Bronchial epithelial cell (primary cell): ENCODE measurements at regions not wholly inside any gene's neighbourhood (a gene's known extent, or its start where the extent isn't known, plus 50 kb on each side); places are given as distances from the start of the nearest gene placed in this dataset.

ENCODE experiments used
- DNase-seq: peaks from one replicate; pipeline ENCODE4 v3.0.0-alpha.2; 2010; ENCODE audit warnings: low read depth
- FAIRE-seq: peaks from 2 replicates; lab custom pipeline; 2011; peaks lifted over from hg19 to GRCh38; lab: Jason Lieb, UNC
- H3K27me3 ChIP-seq: 2 replicates; pipeline ENCODE4 v1.5.1; 2011; ENCODE audit warnings: low read length; ENCODE audit not compliant: control insufficient read depth, insufficient read depth
- H3K36me3 ChIP-seq: 2 replicates; pipeline ENCODE4 v1.5.1; 2011; ENCODE audit warnings: low read length; ENCODE audit not compliant: control insufficient read depth, insufficient read depth
- H3K4me3 ChIP-seq: 2 replicates; pipeline ENCODE4 v1.5.1; 2011; ENCODE audit warnings: mild to moderate bottlenecking, low read depth, low read length, control low read depth
- CTCF ChIP-seq: IDR thresholded peaks from 2 replicates; pipeline ENCODE4 v1.5.1; 2011; ENCODE audit warnings: mild to moderate bottlenecking, moderate library complexity, low read length, control low read depth, inconsistent platforms; ENCODE audit not compliant: insufficient read depth, severe bottlenecking

GRCh38 chr5:88395264-88395663, 126.6 kb upstream of the TMEM161B start:
- Histone ChIP-seq H3K36me3 (no peaks in the 10 kb centered on the region), H3K27me3 (no peaks in the 10 kb centered on the region), H3K4me3 (no peak overlapping the region)
- FAIRE-seq (no peak), DNase-seq (no peak)
- TF ChIP-seq CTCF, result no peak

GRCh38 chr5:88394536-88395175, 126.0 kb upstream of the TMEM161B start:
- no peaks in the 10 kb centered on the region for H3K36me3 ChIP-seq
- DNase-seq, result no peak
- TF ChIP-seq CTCF, result no peak
- no peak for FAIRE-seq
- H3K27me3 ChIP-seq, result no peaks in the 10 kb centered on the region
- H3K4me3 ChIP-seq, result no peak overlapping the region

- Histone ChIP-seq H3K27me3 (no peaks in the 10 kb centered on the region), H3K4me3 (no peak overlapping the region), H3K36me3 (no peaks in the 10 kb centered on the region)
- TF ChIP-seq CTCF, result no peak
- FAIRE-seq (no peak), DNase-seq (no peak)
Observed at GRCh38 chr5:88393716-88394535, 125.3 kb upstream of the TMEM161B start.

- TF ChIP-seq CTCF, result no peak
- H3K36me3 ChIP-seq, result no peaks in the 10 kb centered on the region
- H3K4me3 ChIP-seq, result no peak overlapping the region
- FAIRE-seq (no peak), DNase-seq (no peak)
- no peaks in the 10 kb centered on the region for H3K27me3 ChIP-seq
Observed at GRCh38 chr5:88393042-88393441, 124.4 kb upstream of the TMEM161B start.

GRCh38 chr5:88391991-88392390, 123.3 kb upstream of the TMEM161B start:
- H3K27me3 ChIP-seq, result no peaks in the 10 kb centered on the region
- no peak for DNase-seq
- H3K4me3 ChIP-seq, result no peak overlapping the region
- no peak for TF ChIP-seq CTCF
- H3K36me3 ChIP-seq, result no peaks in the 10 kb centered on the region
- no peak for FAIRE-seq
